LNCAP (cell line): ENCODE measurements at regions not wholly inside any gene's neighbourhood (a gene's known extent, or its start where the extent isn't known, plus 50 kb on each side); places are given as distances from the start of the nearest gene placed in this dataset.

Experiments used
- TF ChIP-seq, protein P1 (sequence below): fragments of 450-650 bp; IDR thresholded peaks from 2 replicates; pipeline ENCODE4 v1.5.1; 2017; ENCODE audit warnings: mild to moderate bottlenecking

DNA sequence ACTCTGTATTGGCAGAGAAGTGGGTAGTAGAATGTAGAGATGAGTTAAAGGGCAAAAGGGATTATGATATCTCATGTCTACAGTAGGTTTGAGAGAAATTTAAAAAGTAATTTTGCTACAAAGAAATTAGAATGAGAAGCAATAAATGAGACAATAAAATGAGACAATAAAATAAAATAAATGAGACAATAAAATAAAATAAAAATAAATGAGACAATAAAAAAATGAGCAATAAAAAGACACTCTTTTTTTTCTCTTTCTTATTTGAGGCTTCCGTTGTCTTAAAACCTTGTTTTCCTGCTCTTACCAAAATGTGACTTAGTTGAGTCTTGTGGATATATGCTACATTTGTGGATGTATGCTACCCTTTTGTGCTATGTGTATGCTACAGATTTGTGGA, 615.4 kb upstream of the PKDCC start:
- TF ChIP-seq, protein P1, sequence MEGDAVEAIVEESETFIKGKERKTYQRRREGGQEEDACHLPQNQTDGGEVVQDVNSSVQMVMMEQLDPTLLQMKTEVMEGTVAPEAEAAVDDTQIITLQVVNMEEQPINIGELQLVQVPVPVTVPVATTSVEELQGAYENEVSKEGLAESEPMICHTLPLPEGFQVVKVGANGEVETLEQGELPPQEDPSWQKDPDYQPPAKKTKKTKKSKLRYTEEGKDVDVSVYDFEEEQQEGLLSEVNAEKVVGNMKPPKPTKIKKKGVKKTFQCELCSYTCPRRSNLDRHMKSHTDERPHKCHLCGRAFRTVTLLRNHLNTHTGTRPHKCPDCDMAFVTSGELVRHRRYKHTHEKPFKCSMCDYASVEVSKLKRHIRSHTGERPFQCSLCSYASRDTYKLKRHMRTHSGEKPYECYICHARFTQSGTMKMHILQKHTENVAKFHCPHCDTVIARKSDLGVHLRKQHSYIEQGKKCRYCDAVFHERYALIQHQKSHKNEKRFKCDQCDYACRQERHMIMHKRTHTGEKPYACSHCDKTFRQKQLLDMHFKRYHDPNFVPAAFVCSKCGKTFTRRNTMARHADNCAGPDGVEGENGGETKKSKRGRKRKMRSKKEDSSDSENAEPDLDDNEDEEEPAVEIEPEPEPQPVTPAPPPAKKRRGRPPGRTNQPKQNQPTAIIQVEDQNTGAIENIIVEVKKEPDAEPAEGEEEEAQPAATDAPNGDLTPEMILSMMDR: no peak

DNA sequence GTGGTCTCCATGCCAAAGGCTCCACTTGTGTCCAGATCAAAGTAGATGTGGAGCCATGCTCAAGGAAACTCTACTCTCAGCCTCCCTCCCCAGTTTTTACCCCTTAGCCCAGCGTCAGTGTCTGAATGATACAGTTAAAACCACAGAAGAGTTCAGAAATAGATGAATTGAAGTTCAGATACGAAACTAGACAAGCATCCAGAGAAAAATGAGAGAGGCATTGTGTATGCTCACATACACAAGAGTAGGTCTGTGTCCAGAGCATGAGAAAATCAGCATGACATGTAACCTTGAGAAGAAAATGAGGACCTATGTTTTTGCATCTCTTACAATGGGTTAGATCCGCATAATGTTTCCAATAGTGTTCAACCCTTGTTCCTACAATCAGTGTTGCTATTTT, 612.8 kb upstream of the PKDCC start:
- TF ChIP-seq, protein P1: no peak

GRCh38 chr2:41441958-41442357, 605.9 kb upstream of the PKDCC start:
- TF ChIP-seq, protein P1: no peak

DNA sequence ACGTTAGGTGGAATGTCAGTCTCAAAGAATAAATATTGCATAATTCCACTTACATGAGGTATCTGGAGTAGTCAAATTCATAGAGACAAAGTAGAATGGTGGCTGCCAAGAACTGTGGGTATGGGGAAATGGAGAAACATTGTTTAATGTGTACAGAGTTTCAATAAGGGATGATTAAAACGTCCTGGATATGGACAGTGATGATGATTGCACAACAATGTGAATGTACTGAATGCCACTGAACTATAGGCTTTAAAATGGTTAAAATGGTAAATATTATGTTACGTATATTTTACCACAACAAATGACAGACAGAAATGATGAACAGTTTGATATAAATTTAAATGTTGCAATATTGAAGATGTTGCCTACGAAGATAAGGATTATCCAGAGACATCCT, 602.0 kb upstream of the PKDCC start:
- TF ChIP-seq, protein P1: no peak

DNA sequence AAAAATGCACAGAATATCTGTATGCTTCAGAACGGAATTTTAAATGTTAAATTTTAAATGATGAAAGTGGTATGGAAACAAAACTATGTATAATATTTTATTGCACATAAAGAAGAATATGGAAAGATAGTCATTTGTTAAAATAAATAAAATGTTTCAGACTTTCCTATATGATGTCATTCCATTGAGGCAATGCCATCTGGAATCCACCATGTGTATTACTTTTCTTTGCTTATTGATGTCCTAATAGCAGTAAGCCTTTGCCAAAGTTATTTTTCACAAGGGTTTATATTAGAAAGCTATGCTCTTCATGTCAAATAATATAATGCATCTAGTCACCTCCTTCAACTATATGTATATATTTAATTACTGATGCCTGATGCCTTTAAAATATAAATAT, 601.6 kb upstream of the PKDCC start:
- TF ChIP-seq, protein P1: no peak

DNA sequence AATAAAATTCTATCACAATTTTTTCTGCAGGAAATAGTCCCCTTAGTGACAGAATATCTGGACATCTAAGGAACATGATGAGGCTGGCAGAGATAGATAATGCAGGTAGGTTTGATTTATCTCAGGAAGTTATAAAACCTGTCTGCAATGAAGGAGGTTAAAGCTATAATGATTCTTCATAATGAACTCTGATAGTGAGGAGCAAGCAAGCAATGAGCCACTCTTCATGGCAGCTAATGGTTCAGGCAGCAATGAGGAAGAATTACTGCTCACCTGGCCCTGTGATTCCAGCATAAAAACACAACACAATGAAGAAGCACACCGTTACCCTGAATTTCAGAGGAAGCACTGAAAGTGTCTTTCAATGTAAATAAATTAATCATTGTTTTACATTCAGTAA, 599.6 kb upstream of the PKDCC start:
- TF ChIP-seq, protein P1: no peak

DNA sequence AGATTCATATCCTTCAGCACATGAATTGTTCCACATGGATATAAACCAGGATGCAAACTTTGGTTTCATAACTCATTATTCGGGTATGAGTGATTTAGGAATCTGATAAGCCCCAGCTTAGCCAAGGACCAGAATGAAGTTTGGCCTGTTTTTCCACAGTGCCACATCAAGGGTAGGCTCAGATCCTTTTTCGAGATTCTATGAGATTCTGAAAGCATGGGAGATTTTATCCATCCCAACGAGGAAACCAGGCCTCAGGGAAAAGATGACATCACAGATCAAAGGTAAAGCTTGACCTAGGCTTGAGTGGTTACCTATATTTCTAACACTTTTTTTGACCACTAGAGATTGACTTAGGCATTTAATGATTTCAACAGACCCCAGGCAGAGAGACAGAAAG, 590.8 kb upstream of the PKDCC start:
- TF ChIP-seq, protein P1: no peak

DNA sequence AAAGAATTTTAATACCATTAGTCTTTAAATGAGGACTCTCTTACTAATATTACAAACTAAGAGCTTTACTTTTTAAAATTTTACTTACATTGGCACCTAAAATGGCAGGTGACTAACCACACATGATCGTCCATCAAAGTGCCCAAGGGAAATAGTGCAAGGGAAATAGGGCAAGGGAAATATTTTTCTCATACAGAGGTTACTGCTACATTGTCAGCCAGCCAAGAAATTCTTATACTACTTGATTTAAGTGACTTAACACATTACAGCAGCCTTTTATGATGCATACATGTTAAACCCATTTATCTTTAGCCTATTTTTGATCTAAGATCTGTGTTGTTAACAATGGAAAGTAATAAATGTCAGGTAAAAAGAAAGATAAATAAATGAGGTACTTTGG, 587.2 kb upstream of the PKDCC start:
- TF ChIP-seq, protein P1: no peak
